ENCODE measurements at regions not wholly inside any gene's neighbourhood (a gene's known extent, or its start where the extent isn't known, plus 50 kb on each side); places are given as distances from the start of the nearest gene placed in this dataset.

- no peak overlapping the region for H3K27ac ChIP-seq
- no peaks in the 10 kb centered on the region for H3K9me3 ChIP-seq
- no peak for DNase-seq
- intact Hi-C loops (cut with DNase I), result no loop called here
- peaks cover 0 to 9% (median 3%) of the 10 kb centered on the region in 7 donors for H3K27me3 ChIP-seq
- WGBS, 2 donors, result 84 to 92% methylated on average over 6 of the region's 6 CpGs
- peaks cover 0 to 3% (median 0%) of the 10 kb centered on the region in 9 donors for H3K4me1 ChIP-seq
- H3K36me3 ChIP-seq, result no peaks in the 10 kb centered on the region
- TF ChIP-seq CTCF (IDR thresholded peaks at IDR 0.05), result no peak
- peak in 1 of 8 donors; percentile 48 for ATAC-seq
- H3K4me3 ChIP-seq, result no peak overlapping the region
Observed at GRCh38 chr5:158117467-158118160, 258.7 kb upstream of the CLINT1 start.

- WGBS, 2 donors, result 91 to 95% methylated on average over 2 of the region's 2 CpGs
- Histone ChIP-seq H3K27ac (no peak overlapping the region), H3K36me3 (no peaks in the 10 kb centered on the region), H3K4me3 (no peak overlapping the region), H3K9me3 (no peaks in the 10 kb centered on the region), H3K4me1 (peaks cover 0 to 3% (median 0%) of the 10 kb centered on the region in 9 donors), H3K27me3 (peaks cover 0 to 9% (median 3%) of the 10 kb centered on the region in 7 donors)
- ATAC-seq, result no peak
- TF ChIP-seq CTCF (IDR thresholded peaks at IDR 0.05), result no peak
- no peak for DNase-seq
- intact Hi-C loops (cut with DNase I), result no loop called here
Observed at GRCh38 chr5:158116965-158117364, 258.0 kb upstream of the CLINT1 start.

- intact Hi-C loops (cut with DNase I), result no loop called here
- TF ChIP-seq CTCF (IDR thresholded peaks at IDR 0.05), result no peak
- Histone ChIP-seq H3K9me3 (no peaks in the 10 kb centered on the region), H3K4me1 (peaks cover 0 to 3% (median 0%) of the 10 kb centered on the region in 9 donors), H3K4me3 (no peak overlapping the region), H3K27me3 (peaks cover 0 to 9% (median 3%) of the 10 kb centered on the region in 7 donors), H3K27ac (no peak overlapping the region), H3K36me3 (no peaks in the 10 kb centered on the region)
- no peak for ATAC-seq
- 67 to 78% methylated on average over 1 of the region's 1 CpG for WGBS, 2 donors
- DNase-seq, result no peak
Observed at GRCh38 chr5:158115468-158115867, 256.5 kb upstream of the CLINT1 start.

DNA sequence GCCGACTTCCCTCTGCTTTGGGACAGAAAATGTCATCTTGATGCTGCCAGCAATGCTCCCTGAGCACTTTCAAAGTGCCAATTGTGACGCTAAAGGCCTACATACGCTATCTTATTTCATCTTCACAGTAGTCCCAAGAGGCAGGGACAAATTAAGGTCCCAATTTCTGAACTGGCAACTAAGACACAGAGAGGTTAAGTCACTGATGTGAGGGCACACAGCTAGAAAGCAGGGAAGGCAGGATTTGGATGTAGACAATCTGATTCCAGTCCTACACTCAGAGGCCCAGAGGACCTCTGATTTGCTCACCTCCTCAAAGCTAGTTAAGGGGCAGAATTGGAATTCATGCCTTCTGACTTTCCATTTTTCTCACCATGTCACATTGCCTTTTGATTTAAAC is 249.2 kb upstream of the CLINT1 start:
- WGBS, 2 donors, result 76 to 90% methylated on average over 3 of the region's 3 CpGs
- DNase-seq, result no peak

More for the DNA sequence above, 249.2 kb upstream of the CLINT1 start:
- intact Hi-C loops (cut with DNase I), result no loop called here
- ATAC-seq, result no peak
- H3K4me1 ChIP-seq, result no peaks in the 10 kb centered on the region
- H3K27ac ChIP-seq, result no peak overlapping the region
- peaks cover 0 to 4% (median 0%) of the 10 kb centered on the region in 7 donors for H3K27me3 ChIP-seq
- no peaks in the 10 kb centered on the region for H3K9me3 ChIP-seq
- no peak overlapping the region for H3K4me3 ChIP-seq
- no peak for TF ChIP-seq CTCF (IDR thresholded peaks at IDR 0.05)
- H3K36me3 ChIP-seq, result no peaks in the 10 kb centered on the region
